ENCODE measurements at regions not wholly inside any gene's neighbourhood (a gene's known extent, or its start where the extent isn't known, plus 50 kb on each side); places are given as distances from the start of the nearest gene placed in this dataset.

DNA sequence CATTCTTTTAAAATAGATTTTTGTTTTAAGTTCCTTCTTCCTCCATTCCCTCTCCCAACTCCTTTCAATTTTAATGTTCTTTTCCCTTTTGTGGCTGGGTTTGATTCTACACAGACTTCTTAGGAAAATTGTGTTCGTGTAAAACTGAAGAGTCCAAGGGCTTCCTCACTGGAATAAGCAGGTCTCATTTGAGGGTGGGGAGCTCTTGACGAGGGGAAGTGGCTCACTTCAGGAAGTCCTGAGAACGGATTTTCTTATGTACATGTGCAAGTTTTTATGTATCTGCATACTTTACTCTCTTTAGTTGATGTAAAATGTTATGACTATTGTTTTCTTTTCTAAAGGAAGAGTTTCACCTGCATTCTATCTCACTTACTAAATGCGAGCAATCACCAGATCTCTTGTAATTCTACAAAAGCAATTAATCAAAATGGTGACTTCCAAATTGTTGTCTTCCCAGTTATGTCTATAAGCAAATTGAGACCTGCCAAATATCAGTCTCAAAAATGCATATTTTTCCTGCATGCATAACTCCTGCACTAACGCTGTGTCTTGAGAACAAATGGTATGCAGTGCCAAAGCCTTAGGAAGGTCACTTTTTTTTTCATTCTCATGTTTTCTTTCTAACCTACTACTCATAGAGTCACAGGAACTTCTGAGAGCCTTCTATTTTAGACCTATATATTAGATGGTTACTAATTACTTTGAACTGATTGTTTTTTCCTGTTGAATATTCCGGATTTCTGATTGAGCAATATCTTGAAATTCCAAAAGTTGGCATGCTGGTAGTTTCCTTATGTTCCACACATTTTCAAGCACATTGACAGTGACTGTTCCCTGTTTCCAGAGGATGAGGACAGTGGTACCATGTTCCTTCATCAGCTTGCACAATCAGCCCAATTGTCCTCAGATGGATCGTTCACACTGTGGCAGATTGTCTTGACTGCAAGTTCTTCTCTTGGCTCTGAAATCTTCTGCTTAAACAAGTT, 251.9 kb upstream of the PRDM1 start:
- TF ChIP-seq, protein P1, sequence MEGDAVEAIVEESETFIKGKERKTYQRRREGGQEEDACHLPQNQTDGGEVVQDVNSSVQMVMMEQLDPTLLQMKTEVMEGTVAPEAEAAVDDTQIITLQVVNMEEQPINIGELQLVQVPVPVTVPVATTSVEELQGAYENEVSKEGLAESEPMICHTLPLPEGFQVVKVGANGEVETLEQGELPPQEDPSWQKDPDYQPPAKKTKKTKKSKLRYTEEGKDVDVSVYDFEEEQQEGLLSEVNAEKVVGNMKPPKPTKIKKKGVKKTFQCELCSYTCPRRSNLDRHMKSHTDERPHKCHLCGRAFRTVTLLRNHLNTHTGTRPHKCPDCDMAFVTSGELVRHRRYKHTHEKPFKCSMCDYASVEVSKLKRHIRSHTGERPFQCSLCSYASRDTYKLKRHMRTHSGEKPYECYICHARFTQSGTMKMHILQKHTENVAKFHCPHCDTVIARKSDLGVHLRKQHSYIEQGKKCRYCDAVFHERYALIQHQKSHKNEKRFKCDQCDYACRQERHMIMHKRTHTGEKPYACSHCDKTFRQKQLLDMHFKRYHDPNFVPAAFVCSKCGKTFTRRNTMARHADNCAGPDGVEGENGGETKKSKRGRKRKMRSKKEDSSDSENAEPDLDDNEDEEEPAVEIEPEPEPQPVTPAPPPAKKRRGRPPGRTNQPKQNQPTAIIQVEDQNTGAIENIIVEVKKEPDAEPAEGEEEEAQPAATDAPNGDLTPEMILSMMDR (IDR thresholded peaks at IDR 0.05; ENCODE audit: extremely low read depth, missing control alignments), result no peak

GRCh38 chr6:105832313-105832761, 253.8 kb upstream of the PRDM1 start:
- no peak for DNase-seq (ENCODE audit: low spot score)
- TF ChIP-seq, protein P1 (IDR thresholded peaks at IDR 0.05; ENCODE audit: extremely low read depth, missing control alignments), result no peak

More for the DNA sequence above, 251.9 kb upstream of the PRDM1 start:
- no peak for DNase-seq (ENCODE audit: low spot score)

DNA sequence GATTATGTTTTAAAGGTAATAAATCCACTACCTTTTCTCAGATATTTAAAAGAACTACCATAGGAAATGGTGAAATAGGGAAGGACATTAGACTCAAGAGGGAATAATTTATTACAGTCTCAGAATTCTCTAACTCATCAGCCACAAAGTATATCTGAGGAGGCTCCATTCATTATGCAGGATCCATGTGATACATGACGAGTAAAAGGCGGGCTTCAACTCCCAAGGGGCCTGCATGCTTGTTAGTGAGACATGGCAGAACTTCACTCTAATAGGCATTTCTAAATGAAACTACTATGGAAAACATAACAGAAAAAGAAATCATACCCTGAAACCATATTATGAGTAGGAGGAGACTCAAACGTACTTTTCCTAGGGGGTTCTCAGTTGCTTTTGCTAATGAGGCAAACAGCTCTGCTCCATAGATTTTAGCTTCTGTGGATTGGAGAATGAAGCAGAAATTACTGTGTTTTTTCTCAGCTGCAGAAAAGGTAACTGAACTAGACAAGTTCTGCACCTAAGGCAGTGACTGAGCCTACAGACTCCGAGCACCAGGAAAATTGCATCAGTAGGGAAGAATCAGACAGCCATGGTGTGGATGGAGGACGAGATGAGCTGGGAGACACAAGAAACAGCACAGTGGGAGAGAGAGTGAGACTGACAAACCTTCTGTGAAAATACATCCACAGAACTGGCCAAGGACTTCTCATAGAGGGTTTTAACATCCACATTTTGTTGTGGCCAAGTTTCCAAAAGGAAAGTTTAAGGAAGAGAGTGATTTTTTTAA, 254.6 kb upstream of the PRDM1 start:
- no peak for DNase-seq (ENCODE audit: low spot score)
- TF ChIP-seq, protein P1 (IDR thresholded peaks at IDR 0.05; ENCODE audit: extremely low read depth, missing control alignments), result no peak

- no peak for DNase-seq (ENCODE audit: low spot score)
- TF ChIP-seq, protein P1 (IDR thresholded peaks at IDR 0.05; ENCODE audit: extremely low read depth, missing control alignments), result no peak
Observed at GRCh38 chr6:105825210-105825609, 260.9 kb upstream of the PRDM1 start.

DNA sequence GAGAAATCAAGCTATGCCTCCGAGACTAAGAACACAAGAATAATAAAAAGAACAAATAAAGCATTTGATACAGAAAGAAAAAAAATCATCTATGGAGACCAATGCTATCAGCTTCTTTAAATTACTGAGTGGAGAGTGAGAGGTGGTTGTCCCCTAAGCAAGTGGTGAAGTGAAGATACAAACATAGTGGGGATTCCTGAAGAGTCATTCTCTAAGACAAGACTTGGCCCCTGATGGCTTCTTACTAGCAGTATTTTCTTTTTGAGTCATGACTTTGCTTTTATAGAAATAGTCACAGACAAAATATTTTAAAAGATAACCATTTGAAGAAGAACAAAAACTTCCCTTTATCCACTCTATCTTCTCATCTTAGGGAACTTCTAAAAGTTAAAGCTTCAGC, 261.4 kb upstream of the PRDM1 start:
- TF ChIP-seq, protein P1 (IDR thresholded peaks at IDR 0.05; ENCODE audit: extremely low read depth, missing control alignments), result no peak
- peak; percentile 34 for DNase-seq (ENCODE audit: low spot score)

DNA sequence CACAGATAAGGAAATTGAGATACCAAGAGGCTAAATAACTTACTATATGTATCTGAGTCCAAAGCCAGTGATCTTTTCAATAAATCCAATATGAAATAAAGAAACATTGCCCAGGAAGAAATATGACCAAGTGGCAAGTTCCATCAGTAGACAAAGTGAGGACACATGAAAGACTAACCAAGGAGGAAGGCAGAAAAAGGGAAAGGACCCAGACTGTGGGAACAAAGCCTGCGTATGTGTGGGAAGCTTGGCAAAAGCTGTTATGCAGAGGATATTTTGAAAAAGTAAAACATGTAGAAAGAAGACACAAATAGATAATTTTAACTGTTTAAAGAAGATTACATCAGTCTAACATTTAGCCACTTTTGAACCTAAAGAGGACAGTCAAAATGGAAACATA, 264.4 kb upstream of the PRDM1 start:
- TF ChIP-seq, protein P1 (IDR thresholded peaks at IDR 0.05; ENCODE audit: extremely low read depth, missing control alignments), result no peak

GRCh38 chr6:105821027-105821426, 265.1 kb upstream of the PRDM1 start:
- DNase-seq (ENCODE audit: low spot score), result no peak
- TF ChIP-seq, protein P1 (IDR thresholded peaks at IDR 0.05; ENCODE audit: extremely low read depth, missing control alignments), result no peak

More for the DNA sequence above, 264.4 kb upstream of the PRDM1 start:
- DNase-seq (ENCODE audit: low spot score), result no peak
